ENCODE measurements at regions not wholly inside any gene's neighbourhood (a gene's known extent, or its start where the extent isn't known, plus 50 kb on each side); places are given as distances from the start of the nearest gene placed in this dataset.

DNA sequence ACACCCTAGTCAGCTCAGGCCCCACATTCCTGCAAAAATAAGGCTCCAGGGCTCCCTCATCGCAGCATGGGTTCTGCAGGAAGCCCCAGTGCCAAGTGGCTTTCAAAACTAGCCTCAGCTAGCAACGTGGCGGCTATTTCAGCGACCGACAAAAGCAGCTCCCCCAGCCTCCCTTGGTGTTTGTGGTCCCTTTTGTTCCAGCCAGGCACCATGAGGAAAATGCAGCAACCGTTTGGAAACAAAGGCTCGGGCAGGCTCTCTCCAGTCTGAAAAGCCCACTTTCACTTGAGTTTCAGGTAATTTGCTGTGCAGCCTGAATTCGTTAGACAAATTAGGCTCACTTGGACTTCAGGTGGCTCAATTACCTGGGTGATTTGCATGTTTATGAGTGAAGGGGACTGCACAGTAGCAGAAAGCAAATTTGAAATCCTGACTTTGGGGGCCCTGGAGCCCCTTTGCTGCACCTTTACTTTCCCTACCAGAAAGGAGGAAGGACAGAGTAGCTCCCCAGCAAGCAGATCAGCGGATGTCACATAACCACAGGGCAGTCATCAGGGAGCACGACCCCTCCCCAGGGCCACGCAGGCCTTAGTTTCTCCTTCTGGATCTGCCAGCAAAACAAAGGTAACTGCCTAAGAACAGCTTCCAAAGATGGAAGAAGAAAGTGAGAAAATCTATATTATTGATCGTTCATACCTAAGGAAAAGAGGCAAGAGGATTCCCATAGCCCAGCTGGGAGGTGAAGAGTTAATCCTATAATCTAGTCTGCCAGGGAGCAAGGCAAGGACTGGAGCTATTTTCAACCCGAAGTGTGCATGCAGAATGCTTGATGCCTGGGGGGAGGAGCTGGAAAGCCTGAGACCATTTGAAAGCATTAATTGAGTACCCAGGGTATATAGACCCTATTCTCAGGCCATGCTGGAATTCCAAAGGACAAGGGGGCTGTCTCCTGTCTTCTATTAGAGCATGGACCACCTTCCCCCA is 143.1 kb upstream of the SDK2 start:
- no peak for DNase-seq

DNA sequence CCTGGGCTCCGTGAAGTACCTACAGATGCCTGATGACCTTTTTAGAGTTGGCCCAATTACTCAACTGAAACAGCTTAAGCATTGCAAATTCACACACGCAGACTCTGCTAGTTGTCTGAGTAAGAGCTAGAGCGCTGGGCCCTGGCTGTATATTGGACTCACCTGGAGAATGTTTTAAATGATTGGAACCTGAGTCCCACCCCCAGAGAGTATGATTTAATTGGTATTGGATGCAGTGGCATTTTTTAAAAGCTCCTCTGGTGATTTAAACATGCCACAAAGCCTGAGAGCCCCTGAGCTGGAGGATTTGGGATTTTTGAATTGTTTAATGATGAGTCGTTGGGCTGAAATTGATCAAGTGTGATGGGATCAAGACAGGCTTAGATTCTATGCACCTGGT is 143.9 kb upstream of the SDK2 start:
- DNase-seq: no peak

DNA sequence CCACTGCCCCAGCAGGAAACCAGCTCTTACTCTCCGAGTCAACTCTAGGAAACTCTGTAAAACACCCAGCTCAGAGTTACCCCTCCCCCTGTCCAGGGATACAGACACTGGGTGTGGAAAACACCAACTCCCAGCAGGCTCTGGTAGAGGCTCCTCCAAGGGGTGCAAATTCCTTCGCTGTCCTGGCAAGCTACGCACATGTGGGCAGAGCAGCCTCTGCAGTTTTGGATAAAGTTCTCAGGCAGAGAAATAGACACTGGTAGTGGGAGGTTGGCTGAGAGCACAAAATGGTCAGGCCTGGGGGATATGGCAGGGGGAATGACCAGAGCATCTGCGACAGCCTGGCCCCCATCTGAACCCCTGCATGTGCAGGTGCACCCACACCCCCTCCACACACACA is 146.9 kb upstream of the SDK2 start:
- no peak for DNase-seq

DNA sequence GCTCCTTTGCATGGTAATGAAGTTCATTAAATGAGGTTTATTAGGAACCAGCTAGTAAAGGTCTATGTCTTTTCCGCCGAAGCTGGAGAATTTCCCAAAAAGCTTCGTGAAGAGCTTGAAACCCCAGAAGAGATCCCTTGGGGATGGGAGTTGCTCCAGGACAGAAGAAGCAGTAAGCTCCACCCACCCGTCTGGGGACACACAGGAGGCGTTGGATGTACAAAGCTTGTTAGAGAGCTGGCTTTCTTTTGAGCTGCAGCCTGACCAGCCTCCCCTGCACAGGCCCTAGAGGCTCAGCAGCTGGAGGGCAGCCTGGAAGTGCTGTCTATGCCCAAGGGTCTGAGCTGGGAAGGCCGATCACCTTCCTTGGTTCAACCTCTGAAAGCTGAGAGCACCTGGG is 147.4 kb upstream of the SDK2 start:
- DNase-seq: no peak

DNA sequence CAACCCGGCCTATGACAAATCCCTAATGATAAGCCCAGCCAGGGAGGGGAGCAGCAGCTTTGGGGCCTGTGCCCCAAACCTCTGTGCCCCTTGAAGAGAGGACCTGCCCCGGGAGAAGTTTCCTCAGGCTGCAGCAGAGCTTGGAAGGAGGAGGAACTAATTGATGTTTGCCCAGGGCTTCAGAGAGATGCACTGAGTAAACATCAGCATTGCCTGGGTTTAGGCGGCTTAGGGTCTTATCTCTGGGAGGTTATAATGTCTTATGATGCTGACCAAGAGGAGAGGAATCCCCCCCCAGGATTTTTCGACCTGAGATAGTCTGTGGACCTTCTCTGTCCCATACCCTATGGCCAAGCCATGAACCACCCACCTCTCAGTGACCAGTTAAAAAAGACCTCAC is 148.7 kb upstream of the SDK2 start:
- no peak for DNase-seq

DNA sequence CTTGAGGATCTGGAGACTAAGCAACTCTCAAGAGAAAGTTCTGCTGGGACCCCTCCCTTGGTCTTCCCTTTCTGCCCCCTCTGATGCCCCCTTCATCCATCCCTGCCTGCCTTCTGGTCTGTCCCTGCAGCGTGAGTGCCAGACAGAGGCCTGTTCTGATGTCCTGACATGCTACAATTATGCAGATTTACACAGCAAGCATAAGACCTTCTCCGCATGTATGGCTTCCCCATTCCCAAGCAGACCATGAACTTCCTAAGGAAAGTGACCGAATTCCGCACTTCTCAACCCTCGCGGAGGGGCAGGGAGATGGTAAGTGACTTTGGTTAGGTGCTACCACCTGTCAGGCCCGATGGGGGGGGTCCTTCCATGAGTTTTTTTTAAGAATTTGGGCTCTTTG is 150.1 kb upstream of the SDK2 start:
- DNase-seq: no peak

DNA sequence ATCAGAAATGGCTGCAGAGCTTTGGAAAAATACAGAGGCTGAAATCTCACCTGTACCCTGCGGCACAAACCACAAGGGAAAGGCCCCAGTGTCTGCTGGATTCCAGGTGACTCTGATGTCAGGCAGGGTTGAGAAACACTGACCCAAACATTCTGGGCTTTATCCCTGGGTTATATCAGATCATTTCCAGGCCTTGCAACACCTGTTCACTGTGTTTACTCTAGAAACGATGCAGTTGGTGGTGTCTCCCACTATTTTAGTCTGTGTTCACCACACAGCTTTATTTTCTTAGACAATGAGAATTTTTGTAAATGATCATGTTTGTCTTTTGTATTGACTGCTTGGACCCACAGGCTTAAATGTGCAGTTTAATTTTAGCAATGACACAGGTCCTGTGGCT is 151.5 kb upstream of the SDK2 start:
- no peak for DNase-seq

DNA sequence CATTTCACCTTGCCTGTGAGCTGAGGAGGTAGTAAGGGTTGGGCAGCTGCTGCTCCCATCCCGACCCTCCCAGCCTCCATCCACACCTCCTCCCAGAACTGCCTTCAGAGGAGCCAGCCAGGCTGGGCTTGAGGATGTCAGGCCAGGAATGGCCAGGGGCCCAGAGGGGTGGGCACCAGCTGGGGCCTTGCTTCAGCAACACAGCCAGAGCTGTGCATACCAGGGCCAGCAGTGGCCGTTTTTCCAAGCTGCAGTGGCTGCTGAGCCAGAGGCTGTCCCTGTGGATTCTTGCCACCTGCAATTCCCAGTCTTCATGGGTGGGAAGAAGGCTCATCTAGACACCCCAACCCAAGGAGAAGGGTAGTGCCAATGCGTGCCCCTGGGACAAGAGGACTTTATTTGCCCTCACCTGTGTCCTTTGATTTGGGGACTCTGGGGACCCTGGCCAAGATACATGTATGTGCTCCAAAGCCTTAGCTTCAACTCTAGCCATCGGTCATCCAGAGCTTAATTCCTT is 153.4 kb upstream of the SDK2 start:
- no peak for DNase-seq

DNA sequence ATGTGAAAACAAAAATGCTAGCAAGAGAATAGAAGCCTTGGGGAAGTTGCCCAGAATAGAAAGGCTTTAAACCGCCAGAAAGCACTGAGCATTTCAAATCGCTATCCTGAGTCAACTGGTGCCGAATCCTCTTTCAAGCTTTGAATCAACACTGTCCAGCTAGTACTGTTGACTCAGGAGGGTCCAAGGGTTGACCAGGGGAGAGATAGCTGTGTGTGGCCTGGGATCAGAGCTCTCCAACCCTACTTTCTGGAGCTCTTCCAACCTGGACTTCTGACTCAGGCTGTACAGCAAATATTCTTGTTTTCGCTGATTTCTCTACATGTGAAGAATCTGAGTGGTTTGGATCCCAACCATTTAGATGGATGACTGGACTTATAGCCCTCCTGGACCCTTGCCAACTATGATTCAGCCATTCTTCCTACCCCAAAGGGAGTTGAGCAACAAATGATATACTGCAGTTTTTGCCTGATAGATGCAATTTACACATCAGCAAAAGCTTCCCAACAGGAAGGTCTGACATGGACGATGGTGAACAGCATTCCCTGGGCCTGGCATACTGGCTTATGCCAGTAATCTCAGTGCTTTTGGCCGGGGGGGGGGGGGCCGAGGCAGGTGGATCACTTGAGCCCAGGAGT is 154.0 kb upstream of the SDK2 start:
- DNase-seq: no peak

DNA sequence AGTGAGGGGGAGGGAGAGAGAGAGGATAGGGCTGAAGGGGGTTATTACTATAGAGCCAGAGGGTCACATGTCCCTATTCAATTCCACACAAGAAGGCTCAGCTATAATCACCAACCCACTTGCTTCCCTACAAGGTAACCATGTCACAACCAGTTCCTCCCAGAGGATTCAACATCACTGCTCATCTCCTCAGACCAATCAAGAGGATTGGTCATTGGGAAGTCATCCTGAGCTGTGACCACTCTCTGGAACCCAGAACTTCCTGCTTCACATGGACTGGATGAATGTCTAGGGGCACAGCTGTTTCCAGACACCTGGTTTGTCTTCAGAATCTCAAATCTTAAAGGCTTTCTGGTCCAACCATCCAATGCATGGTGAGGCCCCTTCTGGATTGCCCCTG is 154.9 kb upstream of the SDK2 start:
- DNase-seq: no peak

DNA sequence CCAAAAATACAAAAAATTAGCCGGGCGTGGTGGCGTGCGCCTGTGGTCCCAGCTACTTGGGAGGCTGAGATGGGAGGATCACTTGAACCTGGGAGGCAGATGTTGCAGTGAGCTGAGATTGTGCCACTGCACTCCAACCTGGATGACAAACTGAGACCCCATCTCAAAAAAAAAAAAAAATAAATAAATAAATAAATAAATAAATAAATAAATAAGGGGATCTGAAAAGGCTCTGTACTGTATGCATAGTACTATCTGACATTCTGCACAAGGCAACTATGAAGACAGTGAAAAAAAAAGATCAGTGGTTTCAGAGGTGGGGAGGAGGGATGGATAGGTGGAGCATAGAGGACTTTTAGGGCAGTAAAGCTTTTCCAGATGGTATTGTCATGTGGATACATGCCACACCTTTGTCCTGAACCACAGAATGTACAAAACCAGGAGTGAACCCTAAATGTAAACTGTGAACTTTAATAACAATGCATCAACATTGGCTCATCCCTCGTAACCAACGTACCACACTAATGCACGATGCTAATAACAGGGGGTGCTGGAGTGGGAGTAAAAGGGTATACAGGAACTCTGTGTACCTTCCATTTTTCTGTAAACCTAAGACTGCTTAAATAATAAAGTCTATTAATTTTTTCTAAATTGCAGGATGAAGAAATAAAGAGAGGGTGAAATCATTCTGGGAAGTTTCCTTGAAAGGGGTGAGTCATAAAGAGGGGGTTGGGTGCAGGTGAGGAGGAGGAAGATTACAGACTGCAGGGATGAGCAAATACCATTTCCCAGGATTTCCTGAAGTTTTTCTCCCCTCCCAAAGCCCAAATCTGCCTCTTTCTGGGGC is 155.8 kb upstream of the SDK2 start:
- DNase-seq: no peak

DNA sequence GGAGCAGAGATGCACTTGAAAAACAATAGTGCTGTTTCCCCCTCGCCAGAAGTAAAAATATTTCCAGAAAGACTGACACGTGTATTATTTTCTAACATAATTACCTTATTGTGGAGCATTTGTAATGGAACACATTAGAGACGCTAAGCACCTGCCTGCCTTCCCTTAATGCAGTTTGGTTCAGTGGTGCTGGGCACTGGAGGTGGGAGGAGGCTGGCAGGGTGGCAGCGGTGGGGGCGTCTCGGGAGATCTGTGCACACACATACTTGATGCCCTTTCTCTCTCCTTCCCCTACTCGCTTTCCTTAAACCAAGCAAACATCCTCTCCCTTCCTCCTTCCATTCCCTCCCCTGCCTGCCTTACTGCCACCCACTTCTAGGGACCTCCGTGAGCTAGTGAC is 156.6 kb upstream of the SDK2 start:
- no peak for DNase-seq

DNA sequence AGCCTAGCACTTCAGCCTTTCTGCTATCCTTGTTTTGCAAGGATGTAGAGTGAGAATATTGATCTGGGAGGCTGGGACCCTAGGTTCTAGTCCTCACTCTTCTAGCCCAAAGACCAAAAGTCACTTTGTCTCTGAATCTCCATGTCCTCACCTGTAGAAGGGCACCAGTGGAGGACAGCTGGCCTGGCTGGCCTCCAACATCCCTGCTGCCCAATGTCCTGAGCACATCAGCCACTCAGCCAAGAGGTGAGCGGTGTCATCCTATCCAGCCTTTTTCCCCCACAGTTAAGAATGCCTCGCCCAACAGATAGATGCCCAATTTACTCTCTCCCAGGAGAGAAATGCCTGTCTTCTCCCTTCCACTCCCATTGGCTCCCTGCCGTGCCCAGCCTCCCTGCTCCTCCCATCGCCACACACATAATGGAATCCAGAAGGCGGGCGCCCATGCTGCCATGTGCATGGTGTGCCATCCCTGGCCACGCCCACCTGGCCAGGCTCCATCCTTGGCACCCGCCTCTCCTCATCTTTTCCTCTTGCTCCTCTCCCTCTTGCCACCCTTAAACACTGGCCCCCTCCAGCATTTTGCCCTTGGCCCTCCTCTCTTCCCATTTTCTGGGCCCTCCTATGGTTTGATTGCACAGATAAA is 157.3 kb upstream of the SDK2 start:
- DNase-seq: no peak

DNA sequence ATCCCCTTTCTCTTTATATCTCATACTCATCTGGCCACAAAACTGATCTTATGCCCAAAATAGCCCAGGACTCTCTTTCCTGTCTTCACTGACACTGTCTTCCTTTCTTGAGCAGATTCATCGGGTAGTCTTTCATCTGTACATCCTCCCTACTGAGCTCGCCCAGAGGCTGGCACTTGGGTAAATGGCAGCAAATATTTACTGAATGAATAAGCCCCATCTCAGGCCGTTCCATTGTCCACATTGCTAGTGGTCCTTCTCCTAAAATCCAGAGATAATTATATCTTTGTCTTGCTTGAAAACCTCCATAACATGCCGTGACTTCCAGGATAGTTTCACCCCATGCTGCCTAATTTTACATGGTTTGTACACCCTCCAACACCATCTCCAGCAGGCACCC is 158.1 kb upstream of the SDK2 start:
- DNase-seq: no peak

DNA sequence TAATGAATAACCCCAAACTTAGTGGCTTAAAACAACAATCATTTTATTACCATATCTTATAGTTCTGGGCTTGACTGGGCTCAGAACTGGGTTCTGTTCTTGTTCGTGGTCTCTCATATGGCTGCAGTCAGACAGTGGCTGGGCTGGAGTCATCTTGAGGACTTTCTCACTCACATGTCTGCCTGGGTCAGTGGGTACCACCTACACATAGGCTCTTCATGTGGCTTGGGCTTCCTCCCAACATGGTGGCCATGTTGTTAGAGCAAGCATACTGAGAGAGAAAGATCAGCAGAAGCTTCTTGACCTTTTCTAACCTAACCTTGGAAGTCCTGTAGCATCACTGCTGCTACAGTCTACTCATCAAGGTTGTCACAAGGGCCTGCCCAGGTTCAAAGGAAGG is 158.6 kb upstream of the SDK2 start:
- DNase-seq: no peak

DNA sequence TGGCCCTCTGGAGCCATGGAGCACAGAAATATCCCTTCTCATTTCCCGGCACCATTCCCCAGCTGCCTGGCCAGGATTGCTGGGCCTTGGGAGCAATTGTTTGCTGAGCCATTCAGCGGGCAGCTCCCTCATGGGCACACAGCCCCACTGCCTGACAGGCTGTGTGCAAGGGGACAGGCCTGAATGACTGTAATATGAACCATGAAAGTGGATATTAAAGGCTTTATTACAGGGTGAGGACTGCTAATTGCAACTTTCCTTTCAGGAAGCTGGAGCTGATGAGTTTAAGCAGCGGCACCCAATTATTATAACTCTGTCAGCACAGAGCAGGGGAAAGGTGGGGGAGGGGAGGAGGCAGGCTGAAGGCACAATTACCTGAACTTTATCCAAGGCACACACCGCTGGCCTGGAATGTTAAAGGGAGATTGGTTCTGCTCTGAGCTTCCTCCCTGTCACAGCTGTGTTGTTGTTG is 159.8 kb upstream of the SDK2 start:
- DNase-seq: no peak

DNA sequence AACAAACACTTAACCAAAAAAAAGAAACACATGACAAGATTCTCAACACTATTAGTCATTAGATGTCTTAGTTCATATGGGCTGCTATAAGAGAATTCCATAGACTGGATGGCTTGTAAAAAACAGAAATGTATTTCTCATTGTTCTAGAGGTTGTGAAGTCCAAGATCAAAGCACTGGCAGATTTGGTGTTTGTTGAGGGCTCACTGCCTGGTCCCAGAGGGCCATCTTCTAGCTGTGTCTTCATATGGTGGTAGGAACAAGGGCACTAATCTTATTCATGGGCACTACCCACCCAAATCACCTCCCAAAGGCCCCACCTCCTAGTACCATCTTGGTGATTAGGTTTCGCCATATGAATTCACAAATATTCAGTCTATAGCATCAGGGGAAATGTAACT is 162.5 kb upstream of the SDK2 start:
- DNase-seq: no peak

DNA sequence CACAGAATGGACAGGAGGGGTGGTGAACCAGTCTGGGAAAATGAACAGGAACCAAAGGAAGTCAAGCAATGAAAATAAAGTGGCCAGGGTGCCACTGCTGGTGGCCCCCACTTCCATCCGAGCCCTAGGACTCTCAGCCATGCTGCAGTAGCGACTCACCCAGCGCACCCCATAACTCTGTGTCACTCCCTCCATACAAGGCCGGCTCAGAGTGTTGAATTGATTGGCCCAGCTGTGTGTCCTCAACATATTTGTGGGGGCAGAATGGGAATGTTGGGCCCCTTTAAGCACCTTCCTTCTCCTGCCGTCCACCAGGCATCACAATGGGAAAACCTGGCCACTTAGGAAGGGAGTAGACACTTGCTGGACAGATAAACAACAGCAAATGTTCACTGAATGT is 169.0 kb upstream of the SDK2 start:
- no peak for DNase-seq

DNA sequence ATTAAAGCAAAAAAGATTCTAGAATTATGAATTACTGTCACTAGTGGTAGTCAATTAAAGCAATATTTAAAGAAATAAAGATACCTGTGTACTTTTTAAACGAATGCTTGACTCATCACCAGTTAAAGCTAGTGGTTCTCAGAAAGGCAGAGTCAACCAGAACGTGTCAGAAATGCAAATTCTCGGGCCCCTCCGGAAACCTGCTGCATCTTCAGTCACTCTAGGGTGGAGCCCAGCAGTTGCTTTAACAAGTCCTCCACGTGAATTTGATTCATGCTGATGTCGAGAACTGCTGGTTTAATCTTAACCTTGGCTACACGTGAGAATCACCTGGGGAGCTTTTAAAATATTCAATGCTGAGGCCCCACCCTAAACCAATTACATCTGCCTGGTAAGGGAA is 169.8 kb upstream of the SDK2 start:
- no peak for DNase-seq

DNA sequence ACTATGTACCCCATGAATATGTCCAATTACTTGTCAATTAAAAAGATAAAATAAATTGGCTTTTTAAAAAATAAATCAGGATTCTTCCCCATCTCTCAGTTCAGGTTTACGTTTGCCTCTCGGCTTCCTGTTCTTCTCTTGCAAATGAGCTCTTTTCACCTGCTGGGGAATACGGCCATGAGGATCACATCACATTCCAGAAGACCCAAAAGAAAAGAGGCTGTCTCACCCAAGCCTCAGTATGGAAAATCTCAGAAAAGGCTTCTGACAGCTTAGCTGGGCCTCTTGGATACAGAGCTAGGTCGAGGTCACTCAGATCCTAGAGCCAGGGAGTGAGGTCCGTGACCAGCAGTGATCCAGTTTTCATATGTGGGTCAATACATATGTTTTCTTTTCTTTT is 171.2 kb upstream of the SDK2 start:
- no peak for DNase-seq

DNA sequence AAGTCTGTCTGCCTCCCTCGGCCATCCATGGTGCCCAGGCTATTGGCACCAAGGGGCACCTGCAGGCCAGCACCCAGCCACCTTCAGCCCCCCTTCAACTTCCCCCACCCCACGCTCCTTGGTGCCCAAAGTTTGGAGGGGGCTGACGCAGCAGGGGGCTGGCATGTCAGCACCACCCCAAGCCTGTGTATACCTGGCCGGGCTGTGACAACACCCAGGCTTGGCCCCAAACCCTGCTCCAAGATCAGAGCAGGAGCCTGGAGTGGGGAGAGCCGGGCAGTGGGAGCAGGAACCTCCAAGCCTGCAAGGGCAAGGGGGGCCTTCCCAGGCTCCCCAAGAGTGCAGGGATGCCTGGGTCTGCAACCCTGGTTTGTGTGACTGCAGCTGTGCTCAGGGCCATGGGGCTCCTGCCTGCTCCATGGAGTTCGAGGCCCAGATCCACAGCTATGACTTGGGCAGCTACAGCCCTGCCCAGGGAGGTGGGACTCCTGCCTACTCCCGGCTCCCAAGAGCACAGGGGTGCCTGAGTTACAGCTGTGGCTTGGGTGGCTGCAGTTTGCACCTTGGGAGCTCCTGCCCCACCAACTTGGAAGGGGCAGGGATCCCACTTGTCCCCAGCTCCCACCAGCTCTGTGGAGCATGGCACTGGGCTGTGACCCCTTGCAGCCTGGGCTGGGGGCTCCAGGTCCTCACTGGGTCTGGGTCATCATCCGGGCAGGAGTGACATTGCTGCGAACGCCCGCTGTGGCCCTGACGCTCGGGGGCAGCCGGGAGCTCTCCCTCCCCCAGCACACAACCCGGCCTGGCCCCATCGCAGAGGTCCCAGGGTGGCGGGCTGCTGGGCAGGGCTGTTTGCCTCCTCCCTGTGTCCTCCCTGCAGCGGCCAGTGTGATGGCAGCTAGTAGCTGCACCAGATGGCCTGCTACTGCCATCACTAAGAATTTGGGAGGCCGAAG is 175.5 kb upstream of the SDK2 start:
- no peak for DNase-seq
